Ovary (tissue), 7 donors: ENCODE measurements at regions not wholly inside any gene's neighbourhood (a gene's known extent, or its start where the extent isn't known, plus 50 kb on each side); places are given as distances from the start of the nearest gene placed in this dataset.

Experiments
- DNase-seq, 5 donors: peaks; one replicate each; pipeline ENCODE4 v3.0.0-alpha.2; 2019 to 2020
- H3K27ac ChIP-seq, 2 donors: fragments of 200-600 bp; one replicate each; pipeline versions ENCODE4 v1.5.1 to v1.8.0; 2019 to 2022
- H3K27me3 ChIP-seq: fragments of 200-600 bp; one replicate; pipeline ENCODE4 v1.8.0; 2022
- H3K36me3 ChIP-seq: fragments of 200-600 bp; sonication (generic); one replicate; pipeline ENCODE4 v1.5.1; 2019
- H3K4me1 ChIP-seq: one replicate; pipeline ENCODE4 v1.8.1; 2013; ENCODE audit warnings: mild to moderate bottlenecking, moderate library complexity; ENCODE audit not compliant: insufficient read depth
- H3K4me3 ChIP-seq: fragments of 200-600 bp; sonication (generic); one replicate; pipeline ENCODE4 v1.5.1; 2017
- H3K9me3 ChIP-seq, 2 donors: fragments of 200-600 bp in 1 of 2; sonication (generic) in 1 of 2; one replicate each; pipeline versions ENCODE4 v1.5.1 to v1.8.1; 2013 to 2019; ENCODE audit warnings: mild to moderate bottlenecking in 1 of 2, moderate library complexity in 1 of 2
- EP300 ChIP-seq: sonication (generic); formaldehyde crosslinking; IDR thresholded peaks from one replicate; pipeline ENCODE4 v1.6.1; 2017; ENCODE audit warnings: antibody characterized with exemption
- POLR2A ChIP-seq: fragments of 450-650 bp; IDR thresholded peaks from one replicate; pipeline ENCODE4 v1.6.1; 2017; ENCODE audit warnings: antibody characterized with exemption, mild to moderate bottlenecking, moderate library complexity
- WGBS, 3 donors: extraction: QIAGEN DNeasy Blood & Tissue Kit in 1 of 3; methylation state at CpG; one replicate each; pipeline versions ENCODE4 v1.1.5 to v1.1.7; 2013 to 2017; 5-methylcytosine and 5-hydroxymethylcytosine counted together
- intact Hi-C, 4 donors: fragments of 100-400 bp; cut with DNase I; formaldehyde crosslinking; loops; one replicate each; pipeline versions ENCODE4 v1.11.0 to v1.15.1; 2022 to 2023
- TF ChIP-seq, protein P1 (sequence below), 3 donors: fragments of 450-650 bp in 2 of 3; fragments of 200-600 bp in 1 of 3; IDR thresholded peaks; one replicate each; pipeline versions ENCODE4 v1.5.1 to v1.8.0; 2016 to 2022; ENCODE audit warnings: antibody characterized with exemption in 3 of 3, mild to moderate bottlenecking in 1 of 3
- donor health status: DM: no; HTN: no; CAD: no; lungs with moderate emphysema.
- donor health status: DM: no; HTN: no; CAD: no.
- donor health status: Bipolar disorder and iron deficiency.
- donor health status: DM: no; HTN: no; CAD: no.
- donor health status: DM: yes; HTN: yes; CAD: no.

DNA sequence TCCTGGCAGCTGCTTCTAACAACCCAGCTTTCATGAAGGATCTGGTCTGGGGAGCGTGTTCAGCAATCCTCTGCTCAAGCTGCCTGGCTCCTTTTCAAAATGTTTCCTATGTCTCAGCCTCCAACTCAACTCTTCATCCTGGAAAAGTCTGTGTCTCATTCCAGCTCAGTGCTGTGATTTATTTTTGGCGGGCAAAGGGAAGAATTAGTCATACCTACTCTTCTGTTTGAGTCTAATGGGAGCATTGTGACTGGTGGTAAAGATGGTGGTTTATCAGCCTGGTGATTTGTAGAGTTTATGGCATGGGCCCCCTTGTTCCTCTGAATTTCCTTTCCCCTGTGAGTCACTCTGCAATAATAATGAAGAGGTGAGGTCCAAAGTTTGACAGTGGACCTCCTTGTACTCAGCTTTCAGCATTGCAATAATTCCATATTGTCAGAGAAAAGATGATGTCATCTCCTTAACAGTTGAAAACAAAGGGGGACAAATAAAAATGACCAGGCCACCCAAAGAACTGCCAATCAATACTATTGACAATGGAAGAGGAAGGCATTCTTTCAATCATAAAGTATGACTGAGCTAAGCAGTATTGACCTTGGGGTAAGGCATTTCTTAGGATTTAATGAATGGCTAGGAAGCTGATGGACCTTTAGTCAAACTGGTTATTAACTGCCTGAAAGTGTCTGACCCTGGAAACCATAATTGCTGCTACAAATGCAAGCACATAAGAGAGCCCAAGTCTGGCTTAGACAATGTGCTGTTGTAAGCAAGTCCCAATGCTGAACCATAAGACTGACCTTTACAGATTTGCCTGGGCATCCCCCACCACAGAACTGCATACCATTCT, 204.7 kb upstream of the MCTP2 start:
- no peaks in the 10 kb centered on the region for H3K36me3 ChIP-seq
- H3K27ac ChIP-seq, result no peak overlapping the region
- H3K4me1 ChIP-seq, result peaks cover 4% of the 10 kb centered on the region
- no peak for TF ChIP-seq POLR2A
- no peak for TF ChIP-seq EP300
- TF ChIP-seq, protein P1, sequence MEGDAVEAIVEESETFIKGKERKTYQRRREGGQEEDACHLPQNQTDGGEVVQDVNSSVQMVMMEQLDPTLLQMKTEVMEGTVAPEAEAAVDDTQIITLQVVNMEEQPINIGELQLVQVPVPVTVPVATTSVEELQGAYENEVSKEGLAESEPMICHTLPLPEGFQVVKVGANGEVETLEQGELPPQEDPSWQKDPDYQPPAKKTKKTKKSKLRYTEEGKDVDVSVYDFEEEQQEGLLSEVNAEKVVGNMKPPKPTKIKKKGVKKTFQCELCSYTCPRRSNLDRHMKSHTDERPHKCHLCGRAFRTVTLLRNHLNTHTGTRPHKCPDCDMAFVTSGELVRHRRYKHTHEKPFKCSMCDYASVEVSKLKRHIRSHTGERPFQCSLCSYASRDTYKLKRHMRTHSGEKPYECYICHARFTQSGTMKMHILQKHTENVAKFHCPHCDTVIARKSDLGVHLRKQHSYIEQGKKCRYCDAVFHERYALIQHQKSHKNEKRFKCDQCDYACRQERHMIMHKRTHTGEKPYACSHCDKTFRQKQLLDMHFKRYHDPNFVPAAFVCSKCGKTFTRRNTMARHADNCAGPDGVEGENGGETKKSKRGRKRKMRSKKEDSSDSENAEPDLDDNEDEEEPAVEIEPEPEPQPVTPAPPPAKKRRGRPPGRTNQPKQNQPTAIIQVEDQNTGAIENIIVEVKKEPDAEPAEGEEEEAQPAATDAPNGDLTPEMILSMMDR (IDR thresholded peaks at IDR 0.05), result no peak
- H3K4me3 ChIP-seq, result no peak overlapping the region
- DNase-seq, result no peak
- 55 to 74% (median 62%) methylated on average over 2 of the region's 2 CpGs for WGBS, 3 donors
- H3K27me3 ChIP-seq, result no peaks in the 10 kb centered on the region
- H3K9me3 ChIP-seq, result no peaks in the 10 kb centered on the region
- intact Hi-C loops, result loop anchor here in 1 of 4 donors (10.0 kb wide), 1 partner anchor 332 kb away; no protein-coding TSS in a partner anchor

DNA sequence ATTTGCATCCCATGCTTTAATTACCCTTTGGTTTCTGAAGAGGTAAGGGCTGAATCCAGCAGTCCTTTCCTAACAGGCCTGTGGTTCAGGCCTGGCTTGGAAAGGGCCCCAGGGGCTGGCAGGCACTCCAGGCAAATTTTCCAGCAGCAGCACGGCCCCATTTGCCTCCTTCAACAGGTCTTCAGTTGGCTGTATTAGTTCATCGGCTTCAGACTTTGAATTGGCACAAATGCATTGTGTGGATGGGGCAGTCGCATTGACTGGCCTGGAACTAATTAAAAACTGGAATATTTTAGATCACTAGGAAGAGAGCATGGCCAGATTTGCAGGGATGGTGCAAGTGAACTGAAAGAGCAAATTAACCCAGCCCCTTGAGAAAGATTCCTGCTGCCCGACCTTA, 207.8 kb upstream of the MCTP2 start:
- H3K36me3 ChIP-seq, result no peaks in the 10 kb centered on the region
- H3K27me3 ChIP-seq, result no peaks in the 10 kb centered on the region
- intact Hi-C loops, result loop anchor here in 1 of 4 donors (10.0 kb wide), 1 partner anchor 329 kb away; no protein-coding TSS in a partner anchor
- 70 to 92% (median 87%) methylated on average over 4 of the region's 4 CpGs for WGBS, 3 donors
- TF ChIP-seq, protein P1 (IDR thresholded peaks at IDR 0.05), result no peak
- TF ChIP-seq EP300 (no peak), POLR2A (no peak)
- DNase-seq, result no peak
- H3K27ac ChIP-seq, result no peak overlapping the region
- no peak overlapping the region for H3K4me3 ChIP-seq
- no peaks in the 10 kb centered on the region for H3K9me3 ChIP-seq
- H3K4me1 ChIP-seq, result peaks cover 7% of the 10 kb centered on the region

DNA sequence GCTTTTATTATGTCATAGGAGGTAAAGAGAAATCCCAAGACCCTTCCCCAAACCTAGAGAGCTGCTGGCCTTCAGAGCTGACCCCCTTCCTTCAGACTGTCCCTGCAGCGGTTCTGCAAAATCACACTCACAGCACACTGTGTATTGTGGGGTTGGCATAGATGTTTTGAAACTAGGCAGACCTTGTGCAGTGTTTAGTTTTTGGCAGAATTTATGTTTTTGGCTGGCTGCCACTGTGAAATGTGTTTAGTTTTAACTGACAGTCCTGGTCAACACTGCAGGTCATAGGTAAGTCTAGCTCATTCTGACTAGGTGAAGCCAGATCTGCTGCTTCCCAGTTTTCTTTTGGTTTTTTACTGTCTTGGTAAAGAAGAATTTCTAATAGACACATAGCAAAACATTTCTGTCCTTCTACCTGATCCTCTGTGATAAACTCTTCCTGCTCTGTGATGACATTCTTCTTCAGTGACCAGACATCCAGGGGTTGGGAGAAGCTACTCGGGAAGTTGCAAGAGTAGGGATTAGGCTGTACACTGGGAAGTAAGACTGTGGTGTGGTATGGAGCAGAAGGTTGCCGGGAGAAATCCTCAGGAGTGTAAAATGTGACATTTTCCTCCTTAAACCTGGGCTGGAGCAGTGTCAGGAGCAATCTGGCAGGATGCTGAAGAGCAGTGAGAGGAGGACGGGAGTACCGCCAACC, 209.6 kb upstream of the MCTP2 start:
- Histone ChIP-seq H3K4me3 (no peak overlapping the region), H3K36me3 (no peaks in the 10 kb centered on the region), H3K4me1 (peaks cover 7% of the 10 kb centered on the region), H3K9me3 (no peaks in the 10 kb centered on the region), H3K27me3 (no peaks in the 10 kb centered on the region), H3K27ac (no peak overlapping the region)
- intact Hi-C loops, result loop anchor here in 1 of 4 donors (10.0 kb wide), 1 partner anchor 327 kb away; no protein-coding TSS in a partner anchor
- TF ChIP-seq POLR2A (no peak), EP300 (no peak)
- TF ChIP-seq, protein P1 (IDR thresholded peaks at IDR 0.05), result no peak
- 43 to 69% (median 53%) methylated on average over 5 of the region's 5 CpGs for WGBS, 3 donors
- no peak for DNase-seq

DNA sequence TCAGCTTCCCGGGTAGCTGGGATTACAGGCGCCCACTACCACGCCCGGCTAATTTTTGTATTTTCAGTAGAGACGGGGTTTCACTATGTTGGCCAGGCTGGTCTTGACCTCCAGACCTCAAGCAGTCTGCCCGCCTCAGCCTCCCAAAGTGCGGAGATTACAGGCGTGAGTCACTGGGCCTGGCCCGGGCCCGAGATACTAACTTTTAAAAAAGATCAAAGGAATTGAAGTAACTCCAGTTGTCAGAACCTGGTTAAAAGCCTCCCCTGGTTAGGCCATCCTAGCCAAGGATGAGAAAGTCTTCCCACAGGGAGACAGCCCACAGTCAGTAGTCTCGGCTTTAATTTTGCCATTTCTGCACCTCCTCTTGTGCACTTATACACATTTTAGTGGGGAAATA, 212.3 kb upstream of the MCTP2 start:
- TF ChIP-seq, protein P1 (IDR thresholded peaks at IDR 0.05), result no peak
- TF ChIP-seq POLR2A (no peak), EP300 (no peak)
- no peaks in the 10 kb centered on the region for H3K27me3 ChIP-seq
- H3K36me3 ChIP-seq, result no peaks in the 10 kb centered on the region
- H3K4me3 ChIP-seq, result no peak overlapping the region
- whole genome bisulfite sequencing, 3 donors, result 93 to 96% (median 93%) methylated on average over 11 of the region's 11 CpGs
- DNase-seq, result no peak
- H3K9me3 ChIP-seq, result no peaks in the 10 kb centered on the region
- peaks cover 7% of the 10 kb centered on the region for H3K4me1 ChIP-seq
- H3K27ac ChIP-seq, result no peak overlapping the region
- intact Hi-C loops, result loop anchor here in 1 of 4 donors (10.0 kb wide), 1 partner anchor 194 kb away; no protein-coding TSS in a partner anchor
